ENCODE measurements at regions not wholly inside any gene's neighbourhood (a gene's known extent, or its start where the extent isn't known, plus 50 kb on each side); places are given as distances from the start of the nearest gene placed in this dataset.
"Not testable (repeated sequence)": the region's sequence is repeated elsewhere in the genome, so short reads cannot be mapped to it uniquely, and the experiment has no call there.

- no peak for DNase-seq (ENCODE audit: low read depth in 2 of 2)
Measured at GRCh38 chr13:50744116-50744660, 99.3 kb downstream of the DLEU7 start.

GRCh38 chr13:50745542-50746115 is 97.9 kb downstream of the DLEU7 start:
- DNase-seq (ENCODE audit: low read depth in 2 of 2): no peak

- no peak for DNase-seq (ENCODE audit: low read depth in 2 of 2)
Measured at GRCh38 chr13:50747737-50748350, 95.6 kb downstream of the DLEU7 start.

GRCh38 chr13:50753221-50753620 is 90.3 kb downstream of the DLEU7 start:
- not testable (repeated sequence) for DNase-seq (ENCODE audit: low read depth in 2 of 2)

GRCh38 chr13:50755862-50756685 is 87.4 kb downstream of the DLEU7 start:
- not testable (repeated sequence) for DNase-seq (ENCODE audit: low read depth in 2 of 2)

GRCh38 chr13:50757008-50757407 is 86.5 kb downstream of the DLEU7 start:
- DNase-seq (ENCODE audit: low read depth in 2 of 2): no peak

- DNase-seq (ENCODE audit: low read depth in 2 of 2): no peak
Measured at GRCh38 chr13:50758796-50759195, 84.7 kb downstream of the DLEU7 start.

- DNase-seq (ENCODE audit: low read depth in 2 of 2): no peak
Measured at GRCh38 chr13:50760751-50761150, 82.7 kb downstream of the DLEU7 start.

GRCh38 chr13:50761406-50761805 is 82.1 kb downstream of the DLEU7 start:
- no peak for DNase-seq (ENCODE audit: low read depth in 2 of 2)

- DNase-seq (ENCODE audit: low read depth in 2 of 2): no peak
Measured at GRCh38 chr13:50762969-50763567, 80.4 kb downstream of the DLEU7 start.

GRCh38 chr13:50766013-50766412 is 77.5 kb downstream of the DLEU7 start:
- DNase-seq (ENCODE audit: low read depth in 2 of 2): no peak

GRCh38 chr13:50766695-50767094 is 76.8 kb downstream of the DLEU7 start:
- no peak for DNase-seq (ENCODE audit: low read depth in 2 of 2)

GRCh38 chr13:50772881-50773280 is 70.6 kb downstream of the DLEU7 start:
- DNase-seq (ENCODE audit: low read depth in 2 of 2): not testable (repeated sequence)
